NOMO-1 treated with dmso at 0.1 percent for 144 hours (cell line): ENCODE measurements at regions not wholly inside any gene's neighbourhood (a gene's known extent, or its start where the extent isn't known, plus 50 kb on each side); places are given as distances from the start of the nearest gene placed in this dataset.

Experiments
- DNase-seq: peaks from one replicate; lab custom pipeline; 2025; ENCODE audit not compliant: unreplicated experiment; lab: John Stamatoyannopoulos, UW

DNA sequence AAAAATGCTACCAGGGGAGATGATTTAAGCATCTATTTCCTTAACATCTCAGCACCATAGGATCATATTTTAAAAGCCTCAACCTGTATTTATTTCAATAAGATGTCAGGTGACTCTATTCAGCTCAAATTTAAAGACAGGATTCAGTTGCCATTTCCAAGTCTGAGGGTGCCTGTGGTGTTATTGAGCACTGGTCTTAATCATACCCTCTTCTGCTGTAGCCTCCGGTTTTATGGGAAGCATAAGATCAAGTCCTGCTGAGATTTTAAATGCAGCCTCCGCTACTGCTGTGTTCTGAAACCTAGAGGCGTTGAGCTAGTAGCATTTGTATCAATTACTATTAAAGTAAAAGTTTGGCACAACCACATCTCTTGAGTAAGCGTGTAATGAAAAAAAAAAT lies 185.7 kb upstream of the NWD2 start:
- no peak for DNase-seq

DNA sequence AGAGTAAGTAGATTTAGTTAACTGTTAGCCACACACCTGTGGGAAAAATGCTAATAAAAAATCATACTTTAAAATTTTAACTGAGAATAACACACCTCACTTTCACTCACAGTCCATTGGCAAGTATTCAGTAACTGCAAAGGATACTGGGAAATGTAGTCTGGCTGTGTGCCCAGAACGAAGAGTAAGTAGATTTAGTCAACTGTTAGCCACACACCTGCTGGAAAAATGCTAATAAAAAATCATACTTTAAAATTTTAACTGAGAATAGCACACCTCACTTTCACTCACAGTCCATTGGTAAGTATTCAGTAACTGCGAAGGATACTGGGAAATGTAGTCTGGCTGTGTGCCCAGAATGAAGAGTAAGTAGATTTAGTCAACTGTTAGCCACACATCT lies 178.4 kb upstream of the NWD2 start:
- no peak for DNase-seq

DNA sequence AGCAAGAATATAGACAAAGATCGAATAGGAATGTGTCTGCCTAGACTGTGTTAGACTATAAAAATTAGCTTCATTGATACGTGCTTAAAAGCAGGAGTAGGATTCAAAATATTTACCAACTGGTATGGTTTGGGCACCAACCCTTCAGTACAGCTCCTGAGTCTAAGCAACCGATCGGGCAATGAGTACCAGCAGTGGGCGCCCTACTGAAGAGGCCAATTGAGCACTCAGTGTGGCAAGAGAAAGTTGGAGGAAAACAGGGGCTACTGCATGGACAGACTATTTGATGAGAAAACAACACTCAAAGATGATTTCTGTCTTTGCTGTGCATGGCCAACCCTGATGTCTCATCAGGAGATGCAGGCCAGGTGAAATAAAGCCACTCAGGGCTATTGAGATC lies 176.0 kb upstream of the NWD2 start:
- DNase-seq = no peak

DNA sequence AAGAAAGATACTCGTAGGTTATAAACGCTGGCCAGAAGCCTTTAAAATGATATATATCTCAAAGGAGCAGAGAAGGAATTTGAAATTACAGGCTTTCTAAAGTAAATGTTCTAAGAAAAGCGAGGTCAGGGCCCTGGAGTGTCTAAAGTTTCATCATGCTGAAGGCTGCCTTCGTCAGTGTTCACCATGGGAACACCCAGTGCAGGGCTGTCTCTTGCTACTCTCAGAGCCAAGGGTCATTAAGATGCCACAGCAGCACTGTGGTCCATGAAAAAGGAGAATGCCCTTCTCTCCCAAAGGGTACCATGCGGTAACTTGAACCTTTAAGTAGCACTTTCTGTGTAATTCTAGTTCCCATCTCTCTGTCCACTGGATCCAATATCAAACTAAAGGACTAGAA lies 174.5 kb upstream of the NWD2 start:
- DNase-seq = no peak

DNA sequence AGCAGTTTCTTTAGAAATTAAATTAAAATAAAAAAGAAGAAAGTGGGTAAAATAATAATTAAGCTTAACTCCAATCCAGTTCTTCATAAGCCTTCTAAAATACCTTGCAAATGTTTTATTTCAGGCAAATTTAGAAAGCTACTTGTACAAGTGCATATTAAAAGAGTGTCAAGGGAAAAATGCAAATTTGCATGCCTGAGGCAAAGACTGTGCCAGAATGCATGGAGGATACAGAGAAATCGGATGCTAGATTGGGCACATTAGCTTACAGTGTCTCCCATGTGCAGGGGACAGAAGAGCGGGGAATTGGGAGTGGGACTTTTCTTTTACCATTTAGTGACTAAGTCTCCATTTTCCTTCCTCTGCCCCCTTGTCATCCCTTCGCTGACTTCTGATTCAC lies 173.0 kb upstream of the NWD2 start:
- no peak for DNase-seq

DNA sequence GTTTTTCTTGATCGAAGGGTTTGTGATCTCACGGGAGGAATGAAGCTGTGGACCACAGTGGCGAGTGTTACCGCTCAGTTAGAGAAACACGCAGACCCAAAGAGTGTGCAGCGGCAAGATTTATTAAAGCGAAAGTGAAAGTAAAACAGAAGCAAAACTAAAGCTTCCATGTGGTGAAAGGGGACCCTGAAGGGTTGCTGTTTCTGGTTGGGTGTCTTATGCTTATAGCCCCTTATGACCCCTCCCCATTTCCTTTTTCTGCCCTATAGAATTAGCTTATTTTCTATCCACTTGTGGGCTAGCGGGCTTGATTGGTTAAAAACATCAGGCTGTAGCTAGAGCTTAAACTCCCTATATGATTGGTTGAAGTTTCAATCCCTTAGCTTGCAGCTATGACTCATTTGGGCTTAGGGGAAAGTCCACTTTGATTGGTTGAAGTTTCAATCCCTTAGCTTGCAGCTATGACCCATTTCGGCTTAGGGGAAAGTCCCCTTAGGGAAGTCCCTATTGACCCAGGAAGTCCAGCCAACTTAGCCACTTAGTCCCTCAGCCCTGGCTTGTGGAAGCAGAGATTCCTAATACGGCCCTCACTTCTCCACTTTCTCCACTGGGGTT lies 171.2 kb upstream of the NWD2 start:
- no peak for DNase-seq

DNA sequence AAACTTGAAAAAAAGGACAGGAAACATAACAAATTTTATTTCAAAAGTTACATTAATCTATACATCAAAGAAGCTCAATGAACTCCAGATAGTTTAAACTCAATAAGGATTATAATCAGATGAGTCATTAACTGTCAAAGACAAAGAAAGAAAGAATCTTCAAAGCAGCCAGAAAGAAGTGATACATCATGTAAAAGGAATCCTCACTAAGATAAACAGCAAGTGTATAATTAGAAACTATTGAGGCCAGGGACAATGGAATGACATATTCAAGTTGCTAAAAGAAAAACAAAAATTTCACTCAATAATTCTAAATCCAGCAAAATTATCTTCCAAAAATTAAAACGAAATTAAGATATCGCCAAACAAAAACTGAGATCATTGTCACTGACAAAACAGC lies 161.6 kb upstream of the NWD2 start:
- DNase-seq = no peak

DNA sequence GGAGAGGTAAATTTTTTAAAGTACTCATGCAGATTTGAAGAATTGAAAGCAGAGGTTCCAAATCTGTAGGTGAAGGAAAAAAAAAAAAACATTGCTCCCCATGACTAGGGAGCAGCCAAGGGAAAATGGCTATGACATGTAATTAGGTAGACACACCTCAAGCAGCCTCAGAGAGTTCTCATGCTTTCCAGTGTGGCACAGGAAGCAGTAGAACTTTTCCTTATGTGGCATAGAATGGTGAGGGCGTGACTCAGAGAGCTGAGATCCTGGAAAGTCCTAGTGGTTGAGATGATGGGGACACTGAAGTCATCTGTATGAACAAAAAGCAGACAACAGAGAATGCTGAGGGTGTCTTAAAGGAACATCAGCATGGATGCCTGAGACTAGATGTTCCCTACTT lies 148.6 kb upstream of the NWD2 start:
- DNase-seq = no peak

DNA sequence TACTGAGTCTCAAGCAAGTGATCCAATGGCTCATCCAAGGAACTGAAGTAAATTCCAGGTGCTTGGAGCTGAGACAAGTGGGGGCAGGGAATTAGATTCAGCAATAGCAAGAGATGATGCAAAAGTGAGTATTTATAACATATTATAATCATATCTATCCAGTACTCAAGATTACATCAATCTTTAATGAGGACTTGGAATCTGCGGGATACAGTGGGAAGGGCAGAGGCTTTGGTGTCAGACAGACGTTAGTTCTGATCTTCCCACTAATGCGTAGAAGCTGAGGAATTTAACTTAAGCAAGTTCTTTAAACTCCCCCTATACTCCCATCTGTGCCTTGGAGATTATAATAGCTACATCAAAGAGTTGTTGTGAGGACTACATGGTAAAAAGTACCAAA lies 143.4 kb upstream of the NWD2 start:
- no peak for DNase-seq

DNA sequence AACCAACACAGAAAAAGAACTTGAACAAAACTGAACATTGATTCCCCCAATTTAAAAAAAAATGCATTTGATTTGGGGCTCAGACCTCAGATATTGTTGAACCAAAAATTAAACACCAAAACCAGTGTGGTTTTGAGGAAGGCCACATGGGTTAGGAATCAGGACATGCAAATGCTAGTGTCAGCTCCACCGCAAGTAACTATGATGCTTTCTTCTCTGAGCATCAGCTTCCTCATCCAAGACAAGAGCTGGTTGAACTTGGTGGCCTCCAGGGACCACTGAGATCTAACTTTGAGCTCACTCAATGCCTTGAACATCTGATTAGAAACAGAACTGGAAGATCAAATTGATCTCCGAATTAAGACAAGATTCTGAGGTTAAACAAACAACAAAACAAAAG lies 142.9 kb upstream of the NWD2 start:
- DNase-seq = no peak

DNA sequence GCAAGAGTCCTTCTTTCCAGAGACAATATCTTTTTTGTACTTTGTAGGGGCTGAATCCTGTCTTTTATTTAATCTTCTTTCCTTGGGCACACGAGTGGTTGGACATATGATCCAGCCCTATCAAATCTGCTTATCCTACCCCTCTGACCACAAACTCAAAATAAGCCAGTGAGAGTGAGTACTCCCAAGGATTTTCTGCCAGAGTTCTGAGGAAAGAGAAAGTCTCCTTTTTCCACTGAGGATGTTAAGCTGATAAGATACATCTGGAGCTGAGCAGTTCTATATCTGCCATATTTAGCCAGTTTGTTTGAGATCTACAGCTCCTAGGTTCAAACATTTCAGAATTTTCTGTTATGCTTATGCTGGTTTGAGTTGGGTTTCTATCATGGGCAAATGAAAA lies 134.8 kb upstream of the NWD2 start:
- DNase-seq = no peak

DNA sequence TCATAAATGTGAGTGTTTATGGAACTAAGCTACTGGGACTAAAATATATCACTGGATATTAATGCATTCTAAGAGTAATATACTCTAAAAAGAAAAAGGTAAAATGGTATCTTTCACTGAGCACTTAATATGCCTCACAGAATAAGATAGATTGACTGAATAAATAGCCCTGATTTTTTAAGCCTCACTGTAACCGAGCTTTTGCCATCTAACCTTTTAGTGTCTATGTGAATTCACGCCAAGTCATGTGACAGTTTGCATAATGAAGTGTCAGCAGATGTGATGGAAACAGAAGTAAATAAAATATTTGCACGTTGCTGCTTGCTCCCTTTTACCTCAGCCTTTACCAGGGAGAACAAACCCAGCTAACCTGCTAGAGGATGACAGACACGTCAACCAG lies 119.7 kb upstream of the NWD2 start:
- no peak for DNase-seq

DNA sequence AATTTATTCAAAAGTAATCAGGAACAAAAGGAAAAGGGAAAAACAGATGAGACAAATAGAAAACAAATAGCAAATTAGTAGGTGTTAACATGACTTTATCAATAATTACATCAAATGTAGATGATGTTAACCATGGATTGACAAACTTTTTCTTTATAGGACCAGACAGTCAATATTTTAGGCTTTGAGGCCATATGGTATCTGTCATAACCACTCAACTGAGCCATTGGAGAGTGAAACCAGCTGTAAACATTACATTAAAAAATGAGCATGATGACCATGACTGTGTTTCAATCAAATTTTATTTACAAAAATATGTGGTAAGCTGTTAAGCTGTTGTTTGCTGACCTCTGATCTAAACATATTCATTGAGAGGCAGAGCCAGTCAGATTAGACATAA lies 118.5 kb upstream of the NWD2 start:
- DNase-seq = no peak

DNA sequence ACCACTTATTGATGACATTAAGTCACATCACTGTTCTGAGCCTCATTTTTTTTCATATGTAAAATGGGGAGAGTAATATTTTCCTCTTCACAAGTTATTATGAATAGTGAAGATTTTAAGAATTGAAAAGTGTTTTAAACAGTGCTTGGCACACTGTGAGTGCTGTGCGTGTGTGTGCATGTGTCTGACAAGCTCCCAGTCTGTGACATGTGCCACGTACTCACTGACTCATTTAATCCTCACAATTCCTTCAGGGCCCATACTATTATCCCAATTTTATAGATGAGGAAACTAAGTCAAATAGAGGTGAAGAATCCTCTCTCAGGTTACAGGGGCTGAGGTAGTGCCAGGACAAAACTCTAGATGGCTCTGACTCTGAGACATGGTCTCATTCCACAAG lies 114.1 kb upstream of the NWD2 start:
- DNase-seq = no peak

DNA sequence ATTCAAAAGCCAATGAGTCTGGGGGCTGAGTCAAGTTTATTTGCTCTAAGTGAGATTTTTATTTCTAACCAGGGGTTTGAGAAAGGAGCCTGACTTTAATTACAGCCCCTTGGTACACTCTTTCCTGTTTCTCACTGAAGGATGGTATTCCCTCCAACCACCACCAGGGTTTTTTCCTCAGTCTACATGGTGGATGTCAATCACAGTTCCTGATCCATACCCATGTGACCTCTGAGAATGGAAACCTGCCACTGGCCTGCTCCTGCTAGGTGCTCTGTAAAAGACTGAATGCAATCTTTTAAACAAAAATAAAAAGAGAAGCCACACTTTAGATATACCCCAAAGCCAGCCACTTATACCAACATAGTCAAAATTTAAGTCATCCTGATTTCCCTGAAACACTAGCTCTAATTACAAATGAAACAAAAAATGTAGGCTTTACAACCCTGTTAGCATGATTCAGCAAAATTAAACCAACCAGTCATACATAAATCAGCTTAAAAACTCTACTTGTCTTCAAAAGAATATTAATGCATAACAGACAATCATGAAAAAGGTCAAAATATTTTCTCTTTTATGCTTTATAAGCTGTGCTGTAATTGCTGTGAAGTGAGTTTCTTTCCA lies 112.1 kb upstream of the NWD2 start:
- DNase-seq = no peak

DNA sequence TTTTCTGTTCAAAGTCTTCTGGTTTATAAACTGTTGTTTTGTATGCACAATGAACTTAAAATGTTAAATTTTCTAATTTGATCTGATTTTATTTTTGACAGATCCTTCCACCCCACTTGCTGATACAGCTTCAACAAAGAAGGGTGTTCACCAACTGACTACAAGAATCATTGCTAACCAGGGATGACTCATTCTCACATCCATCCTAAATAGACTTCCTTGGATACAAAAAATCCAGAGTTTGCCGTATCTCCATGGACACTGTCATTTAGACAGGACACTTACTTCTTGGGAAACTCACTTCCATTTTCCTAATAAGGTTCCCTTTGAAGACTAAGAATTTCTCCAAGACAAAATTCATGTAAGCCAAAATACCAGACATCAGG lies 111.6 kb upstream of the NWD2 start:
- DNase-seq = no peak

DNA sequence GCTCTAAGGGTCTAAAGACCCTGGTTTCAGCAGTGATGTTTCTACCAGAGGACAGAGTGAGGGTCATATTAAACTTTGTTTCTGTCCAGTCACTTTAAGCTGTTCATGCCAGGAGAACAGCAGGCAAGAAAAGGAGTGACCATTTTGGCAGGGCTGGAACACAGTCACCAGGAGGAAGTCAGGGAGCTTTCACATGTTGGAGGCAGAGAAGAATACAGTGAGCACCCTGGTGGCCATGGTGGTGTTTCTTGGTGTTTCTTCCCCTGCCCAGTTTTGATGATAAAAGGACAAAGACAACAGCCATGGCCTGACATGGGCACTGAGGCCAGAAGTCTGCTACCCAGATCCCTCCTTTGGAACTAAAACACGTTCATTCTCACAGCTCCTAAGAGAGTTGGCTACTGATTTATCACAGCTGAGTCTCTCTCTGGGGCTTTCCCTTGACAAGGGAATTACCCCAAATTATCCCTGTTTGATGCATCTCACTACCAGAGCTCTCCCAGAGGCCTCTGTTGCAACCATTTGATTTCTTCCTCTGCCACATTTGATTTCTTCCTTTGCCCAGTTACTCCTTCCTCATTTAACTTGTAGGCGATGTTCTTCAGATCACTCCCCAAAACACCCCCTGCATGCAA lies 106.4 kb upstream of the NWD2 start:
- no peak for DNase-seq

DNA sequence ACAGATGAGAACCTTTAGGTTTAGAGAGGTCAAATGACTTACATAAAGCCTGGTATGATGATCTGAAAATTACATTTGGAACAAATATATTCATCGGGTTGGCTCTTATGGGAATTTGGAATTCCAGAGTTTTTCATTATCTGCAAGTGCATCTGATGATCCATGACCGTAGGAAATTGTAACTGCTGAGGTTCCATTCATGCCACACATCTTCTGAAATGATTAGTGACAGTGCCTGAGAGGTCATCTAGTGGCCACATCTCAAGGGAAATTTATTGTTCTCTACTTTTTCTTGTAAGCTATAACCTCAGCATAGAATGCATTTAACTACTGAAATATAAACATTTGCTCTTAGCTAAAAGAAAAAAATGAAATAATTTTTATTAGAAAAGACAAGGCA lies 105.8 kb upstream of the NWD2 start:
- DNase-seq = no peak

DNA sequence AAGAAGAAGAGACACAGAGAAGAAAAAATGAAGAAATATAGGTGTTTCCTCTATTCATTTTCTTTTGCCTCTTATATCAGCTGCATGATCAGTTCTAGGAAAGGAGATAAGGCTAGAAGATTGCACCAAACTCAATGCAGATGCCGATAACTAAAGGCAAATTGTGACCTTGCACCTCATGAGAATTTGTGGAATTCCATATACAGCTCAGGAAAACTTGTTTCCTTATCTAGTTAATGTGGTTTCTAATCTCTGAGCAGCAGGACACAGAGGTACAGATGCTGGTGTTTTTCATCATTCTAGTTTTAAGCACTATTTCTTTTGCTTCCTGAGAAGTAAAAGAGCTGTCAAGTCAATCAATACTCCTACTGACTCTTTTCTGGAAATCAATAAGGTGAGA lies 104.6 kb upstream of the NWD2 start:
- no peak for DNase-seq

DNA sequence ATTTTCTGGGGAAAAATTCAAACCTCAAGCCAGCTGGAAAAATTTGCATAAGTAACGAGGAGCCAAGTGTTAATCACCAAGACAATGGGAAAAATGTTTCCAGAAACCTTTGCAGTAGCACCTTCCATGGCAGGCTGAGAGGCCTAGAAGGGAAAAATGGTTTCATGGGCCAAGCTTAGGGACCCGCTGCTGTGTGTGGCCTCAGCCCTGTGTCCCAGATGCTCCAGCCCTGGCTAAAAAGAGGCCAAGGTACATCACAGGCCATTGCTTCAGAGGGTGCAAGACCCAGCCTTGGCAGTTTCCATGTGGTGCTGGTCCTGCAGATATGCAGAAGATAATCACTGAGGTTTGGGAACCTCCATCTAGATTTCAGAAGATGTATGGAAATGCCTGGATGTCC lies 98.3 kb upstream of the NWD2 start:
- no peak for DNase-seq

DNA sequence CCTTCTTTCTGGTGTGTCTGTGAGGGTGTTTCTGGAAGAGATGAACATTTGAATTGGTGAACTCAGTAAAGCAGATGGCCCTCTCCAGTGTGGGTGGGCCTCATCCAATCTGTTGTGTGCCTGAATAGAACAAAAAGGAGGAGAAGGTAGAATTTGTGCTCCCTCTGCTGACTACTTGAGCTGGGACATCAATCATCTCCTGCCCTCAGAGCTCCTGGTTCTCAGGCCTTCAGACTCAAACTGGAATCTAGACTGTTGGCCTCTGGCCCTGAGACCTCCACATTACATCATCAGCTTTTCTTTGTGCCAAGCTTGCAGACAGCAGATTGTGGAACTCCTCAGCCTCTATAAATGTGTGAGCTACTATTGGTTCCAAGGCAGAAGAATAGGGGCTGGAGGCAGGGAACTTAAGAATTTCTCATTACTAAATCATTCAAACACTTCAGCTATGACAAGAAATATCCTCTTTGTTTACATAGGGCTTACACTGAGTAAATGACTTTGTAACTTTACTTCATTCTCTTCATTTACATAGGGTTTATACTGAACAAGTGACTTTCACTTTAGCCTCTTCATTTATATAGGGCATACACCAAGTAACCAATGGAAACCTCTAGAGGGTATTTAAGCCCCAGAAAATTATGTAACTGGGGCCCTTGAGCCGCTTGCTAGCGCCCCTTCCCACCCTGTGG lies 86.9 kb upstream of the NWD2 start:
- no peak for DNase-seq

DNA sequence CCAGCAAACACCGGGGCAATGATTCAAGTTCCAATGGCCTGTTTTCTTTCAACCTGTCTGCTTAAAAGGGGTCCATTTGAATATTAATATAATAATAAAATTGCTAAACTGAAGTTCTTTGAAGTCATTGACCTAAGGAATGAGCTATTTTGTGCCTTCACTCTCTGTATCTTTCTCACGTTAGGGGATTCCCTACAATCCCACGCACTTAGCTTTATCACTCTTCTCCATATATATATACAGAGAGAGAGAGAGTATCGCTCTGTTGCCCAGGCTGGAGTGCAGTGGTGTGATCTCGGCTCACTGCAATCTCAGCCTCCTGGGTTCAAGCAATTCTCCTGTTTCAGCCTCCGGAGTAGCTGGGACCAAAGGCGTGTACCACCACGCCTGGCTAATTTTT lies 83.9 kb upstream of the NWD2 start:
- no peak for DNase-seq
